ENCODE measurements at regions not wholly inside any gene's neighbourhood (a gene's known extent, or its start where the extent isn't known, plus 50 kb on each side); places are given as distances from the start of the nearest gene placed in this dataset.
A peak's percentile ranks its signal among the peaks of the same experiment; 100 is the strongest.

DNA sequence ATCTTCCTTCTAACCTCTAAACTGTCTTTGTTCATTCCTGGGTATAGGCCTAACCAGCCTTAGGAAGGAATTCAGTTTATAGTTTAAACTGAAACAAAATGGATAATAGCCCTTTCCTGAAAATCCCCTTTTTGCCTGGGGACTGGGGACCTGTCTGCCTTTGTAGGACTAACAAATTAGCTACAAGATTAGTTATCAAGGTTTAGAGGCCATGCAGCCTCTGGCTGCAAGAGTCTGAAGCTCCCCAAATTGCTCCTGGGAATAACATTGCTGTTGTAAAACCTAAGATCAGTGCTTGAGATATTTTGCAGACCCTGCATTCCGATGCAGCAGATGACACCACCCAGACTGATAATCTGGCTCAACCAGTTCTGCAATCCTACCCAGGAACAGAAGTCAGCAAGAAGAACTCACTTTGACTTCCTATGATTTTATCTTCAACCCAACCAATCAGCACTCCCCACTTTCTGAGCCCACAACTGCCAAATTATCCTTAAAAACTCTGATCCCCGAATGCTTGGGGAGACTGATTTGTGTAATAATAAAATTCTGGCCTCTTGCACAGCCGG, 96.6 kb upstream of the ETV3 start:
- Histone ChIP-seq H3K9me3 (ENCODE audit: control insufficient read depth, low read depth, low read length) (no peaks in the 10 kb centered on the region), H3K4me1 (ENCODE audit: control insufficient read depth, insufficient read depth, low read length) (peaks cover 60% of the 10 kb centered on the region), H3K27me3 (ENCODE audit: control insufficient read depth, insufficient read depth, low read length) (no peaks in the 10 kb centered on the region), H3K27ac (ENCODE audit: low read length) (peak overlapping the region; percentile 34), H3K36me3 (ENCODE audit: control insufficient read depth, insufficient read depth, low read length) (no peaks in the 10 kb centered on the region), H3K4me3 (ENCODE audit: low read length) (no peak overlapping the region)
- no peak for DNase-seq
- WGBS (ENCODE audit: insufficient coverage, low lambda C conversion rate), result no CpG with 5 or more reads among the region's 3 CpGs

- Histone ChIP-seq H3K9me3 (ENCODE audit: control insufficient read depth, low read depth, low read length) (no peaks in the 10 kb centered on the region), H3K27ac (ENCODE audit: low read length) (no peak overlapping the region), H3K36me3 (ENCODE audit: control insufficient read depth, insufficient read depth, low read length) (no peaks in the 10 kb centered on the region), H3K27me3 (ENCODE audit: control insufficient read depth, insufficient read depth, low read length) (no peaks in the 10 kb centered on the region), H3K4me3 (ENCODE audit: low read length) (no peak overlapping the region), H3K4me1 (ENCODE audit: control insufficient read depth, insufficient read depth, low read length) (peaks cover 45% of the 10 kb centered on the region)
- DNase-seq, result no peak
- no CpG with 5 or more reads among the region's 1 CpG for WGBS (ENCODE audit: insufficient coverage, low lambda C conversion rate)
Measured at GRCh38 chr1:157233131-157233530, 94.9 kb upstream of the ETV3 start.

DNA sequence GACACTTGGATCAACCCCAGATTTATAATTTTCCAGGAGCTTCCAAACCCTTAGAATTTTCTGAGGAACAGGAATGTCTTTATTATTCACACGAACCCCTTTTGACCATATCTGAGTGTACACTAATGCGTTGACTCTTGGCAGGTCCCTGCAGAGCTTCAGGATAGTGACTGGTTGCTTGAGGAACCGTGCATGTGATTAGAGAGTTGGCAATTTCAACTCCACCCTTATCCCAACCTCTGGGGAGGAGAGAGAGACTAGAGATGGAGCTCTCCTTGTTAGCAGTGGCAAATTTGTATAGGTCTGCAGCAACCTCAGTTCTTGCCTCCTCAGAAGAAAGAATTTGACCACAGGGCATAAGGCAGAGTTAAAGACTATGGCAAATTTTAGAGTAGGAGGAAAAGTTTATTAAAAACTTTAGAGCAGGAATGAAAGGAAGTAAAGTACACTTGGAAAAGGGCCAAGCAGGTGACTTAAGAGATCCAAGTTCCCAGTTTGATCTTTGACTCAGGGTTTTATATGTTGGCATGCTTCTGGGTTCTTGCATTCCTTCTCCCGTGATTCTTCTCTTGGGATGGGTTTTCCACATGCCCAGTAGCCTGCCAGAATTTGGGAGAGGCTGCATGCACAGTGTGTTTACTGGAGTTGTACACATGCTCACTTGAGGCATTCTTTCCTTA, 93.8 kb upstream of the ETV3 start:
- no peaks in the 10 kb centered on the region for H3K27me3 ChIP-seq (ENCODE audit: control insufficient read depth, insufficient read depth, low read length)
- peaks cover 38% of the 10 kb centered on the region for H3K4me1 ChIP-seq (ENCODE audit: control insufficient read depth, insufficient read depth, low read length)
- peak; percentile 64 to 88 for DNase-seq
- H3K9me3 ChIP-seq (ENCODE audit: control insufficient read depth, low read depth, low read length), result no peaks in the 10 kb centered on the region
- H3K27ac ChIP-seq (ENCODE audit: low read length), result peak overlapping the region; percentile 59
- H3K36me3 ChIP-seq (ENCODE audit: control insufficient read depth, insufficient read depth, low read length), result no peaks in the 10 kb centered on the region
- WGBS (ENCODE audit: insufficient coverage, low lambda C conversion rate), result no CpG with 5 or more reads among the region's 4 CpGs
- no peak overlapping the region for H3K4me3 ChIP-seq (ENCODE audit: low read length)

- no peaks in the 10 kb centered on the region for H3K27me3 ChIP-seq (ENCODE audit: control insufficient read depth, insufficient read depth, low read length)
- no peak overlapping the region for H3K4me3 ChIP-seq (ENCODE audit: low read length)
- H3K36me3 ChIP-seq (ENCODE audit: control insufficient read depth, insufficient read depth, low read length), result no peaks in the 10 kb centered on the region
- DNase-seq, result peak in 1 of 2 donors; percentile 66
- H3K4me1 ChIP-seq (ENCODE audit: control insufficient read depth, insufficient read depth, low read length), result peaks cover 36% of the 10 kb centered on the region
- no peak overlapping the region for H3K27ac ChIP-seq (ENCODE audit: low read length)
- no peaks in the 10 kb centered on the region for H3K9me3 ChIP-seq (ENCODE audit: control insufficient read depth, low read depth, low read length)
- WGBS (ENCODE audit: insufficient coverage, low lambda C conversion rate), result no CpG with 5 or more reads among the region's 4 CpGs
Measured at GRCh38 chr1:157230500-157230899, 92.3 kb upstream of the ETV3 start.

GRCh38 chr1:157227700-157228099, 89.5 kb upstream of the ETV3 start:
- Histone ChIP-seq H3K36me3 (ENCODE audit: control insufficient read depth, insufficient read depth, low read length) (no peaks in the 10 kb centered on the region), H3K9me3 (ENCODE audit: control insufficient read depth, low read depth, low read length) (no peaks in the 10 kb centered on the region), H3K4me3 (ENCODE audit: low read length) (no peak overlapping the region), H3K27me3 (ENCODE audit: control insufficient read depth, insufficient read depth, low read length) (no peaks in the 10 kb centered on the region), H3K27ac (ENCODE audit: low read length) (no peak overlapping the region), H3K4me1 (ENCODE audit: control insufficient read depth, insufficient read depth, low read length) (peaks cover 19% of the 10 kb centered on the region)
- no CpG with 5 or more reads among the region's 5 CpGs for WGBS (ENCODE audit: insufficient coverage, low lambda C conversion rate)
- no peak for DNase-seq

DNA sequence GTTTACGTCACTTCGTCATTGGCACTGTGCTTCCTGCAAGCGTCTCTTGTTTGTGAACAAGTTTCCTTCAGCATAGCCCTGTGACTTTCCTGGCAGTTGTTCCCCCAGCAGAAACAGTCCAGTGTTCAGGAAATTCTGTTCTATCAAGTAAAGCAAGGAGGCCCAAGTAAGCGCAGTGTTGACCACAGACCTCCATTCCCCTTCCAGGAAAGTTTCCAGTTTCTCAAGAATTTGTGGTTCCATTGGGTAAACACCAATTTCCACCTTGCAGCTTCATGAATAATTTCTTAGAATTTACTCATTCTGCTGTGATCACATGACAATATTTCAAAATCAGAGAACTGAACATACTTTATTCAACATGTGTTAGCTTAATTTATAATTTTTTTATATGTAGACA, 88.5 kb upstream of the ETV3 start:
- H3K4me1 ChIP-seq (ENCODE audit: control insufficient read depth, insufficient read depth, low read length), result peaks cover 13% of the 10 kb centered on the region
- DNase-seq, result no peak
- H3K27ac ChIP-seq (ENCODE audit: low read length), result no peak overlapping the region
- H3K9me3 ChIP-seq (ENCODE audit: control insufficient read depth, low read depth, low read length), result no peaks in the 10 kb centered on the region
- no peaks in the 10 kb centered on the region for H3K27me3 ChIP-seq (ENCODE audit: control insufficient read depth, insufficient read depth, low read length)
- H3K4me3 ChIP-seq (ENCODE audit: low read length), result no peak overlapping the region
- H3K36me3 ChIP-seq (ENCODE audit: control insufficient read depth, insufficient read depth, low read length), result no peaks in the 10 kb centered on the region
- WGBS (ENCODE audit: insufficient coverage, low lambda C conversion rate), result no CpG with 5 or more reads among the region's 4 CpGs

DNA sequence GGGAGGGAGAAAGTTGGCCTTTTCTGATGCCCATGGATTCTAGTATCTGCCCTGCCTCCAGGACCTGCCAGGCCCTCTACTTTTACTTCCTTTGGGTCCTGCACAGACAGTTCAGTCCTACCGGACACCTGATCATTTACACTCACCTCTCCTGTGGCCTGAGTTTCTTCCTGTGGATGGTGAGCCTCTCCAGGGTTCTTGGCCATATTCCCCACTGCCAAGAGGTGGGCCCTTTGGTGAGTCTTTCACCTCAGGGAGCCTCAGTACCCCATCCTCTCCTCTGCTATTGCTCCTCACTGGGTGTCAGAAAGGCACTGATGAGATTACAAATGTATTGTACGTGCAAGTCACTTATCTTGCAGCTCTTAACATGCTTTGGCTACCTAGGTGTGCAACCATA, 81.4 kb upstream of the ETV3 start:
- H3K4me1 ChIP-seq (ENCODE audit: control insufficient read depth, insufficient read depth, low read length), result no peaks in the 10 kb centered on the region
- no peak overlapping the region for H3K4me3 ChIP-seq (ENCODE audit: low read length)
- no peaks in the 10 kb centered on the region for H3K9me3 ChIP-seq (ENCODE audit: control insufficient read depth, low read depth, low read length)
- no peaks in the 10 kb centered on the region for H3K27me3 ChIP-seq (ENCODE audit: control insufficient read depth, insufficient read depth, low read length)
- no peak overlapping the region for H3K27ac ChIP-seq (ENCODE audit: low read length)
- H3K36me3 ChIP-seq (ENCODE audit: control insufficient read depth, insufficient read depth, low read length), result no peaks in the 10 kb centered on the region
- no CpG with 5 or more reads among the region's 2 CpGs for WGBS (ENCODE audit: insufficient coverage, low lambda C conversion rate)
- DNase-seq, result no peak

DNA sequence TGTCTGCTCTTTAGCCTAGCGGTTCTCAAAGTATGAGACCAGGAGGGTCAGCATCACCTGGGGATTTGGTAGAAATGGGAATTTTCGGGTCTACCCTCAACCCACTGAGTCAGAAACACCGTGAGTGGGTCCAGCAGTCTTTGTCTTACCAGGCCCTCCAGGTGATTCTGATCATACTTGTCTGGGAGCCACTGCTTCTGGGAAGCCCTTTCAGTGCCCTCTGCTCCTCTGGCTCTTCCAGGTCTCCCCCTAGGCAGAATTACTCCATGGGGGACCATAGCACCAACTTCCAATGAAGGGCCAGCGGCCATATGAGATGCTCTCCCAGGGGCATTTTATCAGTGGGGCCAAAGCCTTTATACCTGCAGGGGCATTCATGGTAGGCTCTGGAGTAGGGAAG, 81.0 kb upstream of the ETV3 start:
- no peak for DNase-seq
- Histone ChIP-seq H3K9me3 (ENCODE audit: control insufficient read depth, low read depth, low read length) (no peaks in the 10 kb centered on the region), H3K4me1 (ENCODE audit: control insufficient read depth, insufficient read depth, low read length) (no peaks in the 10 kb centered on the region), H3K4me3 (ENCODE audit: low read length) (no peak overlapping the region), H3K27me3 (ENCODE audit: control insufficient read depth, insufficient read depth, low read length) (no peaks in the 10 kb centered on the region), H3K36me3 (ENCODE audit: control insufficient read depth, insufficient read depth, low read length) (no peaks in the 10 kb centered on the region), H3K27ac (ENCODE audit: low read length) (no peak overlapping the region)
- no CpG with 5 or more reads among the region's 4 CpGs for WGBS (ENCODE audit: insufficient coverage, low lambda C conversion rate)

DNA sequence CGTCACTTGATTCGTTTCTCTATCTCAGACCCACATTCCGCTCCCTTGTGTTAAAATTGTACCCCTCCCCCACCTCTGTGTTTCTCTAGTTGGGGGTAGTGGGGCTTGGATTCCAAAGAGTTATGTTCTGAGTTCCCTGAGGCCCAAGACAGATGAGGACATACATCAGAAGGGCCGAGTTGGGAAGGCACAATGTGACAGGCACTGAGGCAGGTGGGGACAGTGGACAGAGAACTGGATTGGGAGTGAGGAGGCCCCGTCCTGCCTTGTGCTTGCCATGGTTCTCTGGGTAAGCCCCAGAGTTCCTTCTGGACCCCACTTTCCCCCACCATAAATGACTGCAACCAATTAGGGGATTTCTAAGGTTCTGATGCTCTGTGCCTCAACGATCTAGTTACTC, 80.5 kb upstream of the ETV3 start:
- no peaks in the 10 kb centered on the region for H3K36me3 ChIP-seq (ENCODE audit: control insufficient read depth, insufficient read depth, low read length)
- no peaks in the 10 kb centered on the region for H3K27me3 ChIP-seq (ENCODE audit: control insufficient read depth, insufficient read depth, low read length)
- no peaks in the 10 kb centered on the region for H3K9me3 ChIP-seq (ENCODE audit: control insufficient read depth, low read depth, low read length)
- no peaks in the 10 kb centered on the region for H3K4me1 ChIP-seq (ENCODE audit: control insufficient read depth, insufficient read depth, low read length)
- H3K4me3 ChIP-seq (ENCODE audit: low read length), result no peak overlapping the region
- WGBS (ENCODE audit: insufficient coverage, low lambda C conversion rate), result no CpG with 5 or more reads among the region's 6 CpGs
- H3K27ac ChIP-seq (ENCODE audit: low read length), result no peak overlapping the region
- no peak for DNase-seq

DNA sequence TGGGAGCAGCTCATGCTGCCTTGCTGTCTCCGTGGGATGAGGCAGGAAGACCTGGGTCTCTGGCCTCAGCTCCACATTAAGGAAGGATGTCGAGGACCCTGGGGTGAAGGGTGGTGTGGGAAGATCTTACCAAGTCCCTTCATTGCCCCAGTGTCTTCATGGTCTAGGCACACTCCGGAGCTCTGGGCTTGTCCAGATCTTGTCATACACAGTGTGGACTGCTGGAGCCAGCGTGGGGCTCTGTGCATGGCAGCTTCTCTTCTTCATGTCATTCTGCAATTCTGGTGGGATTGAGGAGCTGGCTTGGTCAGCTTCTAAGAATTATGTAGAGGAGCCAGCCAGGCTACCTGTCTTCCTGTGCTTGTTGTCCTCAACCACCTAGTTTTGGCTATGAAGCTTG, 79.3 kb upstream of the ETV3 start:
- no CpG with 5 or more reads among the region's 4 CpGs for WGBS (ENCODE audit: insufficient coverage, low lambda C conversion rate)
- Histone ChIP-seq H3K27me3 (ENCODE audit: control insufficient read depth, insufficient read depth, low read length) (no peaks in the 10 kb centered on the region), H3K4me3 (ENCODE audit: low read length) (no peak overlapping the region), H3K4me1 (ENCODE audit: control insufficient read depth, insufficient read depth, low read length) (no peaks in the 10 kb centered on the region), H3K27ac (ENCODE audit: low read length) (no peak overlapping the region), H3K9me3 (ENCODE audit: control insufficient read depth, low read depth, low read length) (no peaks in the 10 kb centered on the region), H3K36me3 (ENCODE audit: control insufficient read depth, insufficient read depth, low read length) (no peaks in the 10 kb centered on the region)
- no peak for DNase-seq

DNA sequence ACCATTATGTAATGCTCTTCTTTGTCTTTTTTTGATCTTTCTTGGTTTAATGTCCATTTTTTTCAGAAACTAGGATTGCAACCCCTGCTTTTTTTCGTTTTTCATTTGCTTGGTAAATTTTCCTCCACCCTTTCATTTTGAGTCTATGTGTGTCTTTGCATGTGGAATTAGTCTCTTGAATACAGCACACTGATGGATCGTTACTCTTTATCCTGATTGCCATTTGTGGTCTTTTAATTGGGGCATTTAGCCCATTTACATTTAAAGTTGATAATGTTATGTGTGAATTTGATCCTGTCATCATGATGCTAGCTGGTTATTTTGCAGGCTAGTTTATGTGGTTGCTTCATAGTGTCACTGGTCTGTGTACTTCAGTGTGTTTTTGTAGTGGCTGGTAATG, 75.6 kb upstream of the ETV3 start:
- Histone ChIP-seq H3K27me3 (ENCODE audit: control insufficient read depth, insufficient read depth, low read length) (no peaks in the 10 kb centered on the region), H3K4me3 (ENCODE audit: low read length) (no peak overlapping the region), H3K36me3 (ENCODE audit: control insufficient read depth, insufficient read depth, low read length) (no peaks in the 10 kb centered on the region), H3K9me3 (ENCODE audit: control insufficient read depth, low read depth, low read length) (no peaks in the 10 kb centered on the region), H3K27ac (ENCODE audit: low read length) (no peak overlapping the region), H3K4me1 (ENCODE audit: control insufficient read depth, insufficient read depth, low read length) (no peaks in the 10 kb centered on the region)
- DNase-seq, result no peak
- WGBS (ENCODE audit: insufficient coverage, low lambda C conversion rate), result 40% methylated on average over 1 of the region's 2 CpGs
